ENCODE measurements at regions not wholly inside any gene's neighbourhood (a gene's known extent, or its start where the extent isn't known, plus 50 kb on each side); places are given as distances from the start of the nearest gene placed in this dataset.

DNA sequence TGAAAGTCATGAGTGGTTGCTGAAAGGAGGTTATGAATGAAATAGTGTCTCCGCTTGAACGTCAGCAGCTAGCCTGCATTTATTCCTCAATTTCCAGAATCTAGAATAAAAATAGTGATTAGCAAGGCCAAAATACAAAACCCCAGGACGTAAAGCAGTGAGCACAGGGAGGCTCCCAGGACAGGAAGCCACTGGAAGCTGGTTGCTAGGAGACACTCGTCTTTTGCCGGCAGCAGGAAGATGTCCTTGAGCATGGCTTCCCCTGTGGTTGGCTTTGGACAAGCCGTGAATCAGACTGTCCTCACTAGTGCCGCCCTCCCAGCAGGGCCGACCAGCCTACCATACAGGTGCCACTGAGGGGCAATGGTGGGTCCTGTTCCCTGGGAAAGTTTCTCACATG is 374.4 kb downstream of the MTX2 start:
- TF ChIP-seq, protein P1, sequence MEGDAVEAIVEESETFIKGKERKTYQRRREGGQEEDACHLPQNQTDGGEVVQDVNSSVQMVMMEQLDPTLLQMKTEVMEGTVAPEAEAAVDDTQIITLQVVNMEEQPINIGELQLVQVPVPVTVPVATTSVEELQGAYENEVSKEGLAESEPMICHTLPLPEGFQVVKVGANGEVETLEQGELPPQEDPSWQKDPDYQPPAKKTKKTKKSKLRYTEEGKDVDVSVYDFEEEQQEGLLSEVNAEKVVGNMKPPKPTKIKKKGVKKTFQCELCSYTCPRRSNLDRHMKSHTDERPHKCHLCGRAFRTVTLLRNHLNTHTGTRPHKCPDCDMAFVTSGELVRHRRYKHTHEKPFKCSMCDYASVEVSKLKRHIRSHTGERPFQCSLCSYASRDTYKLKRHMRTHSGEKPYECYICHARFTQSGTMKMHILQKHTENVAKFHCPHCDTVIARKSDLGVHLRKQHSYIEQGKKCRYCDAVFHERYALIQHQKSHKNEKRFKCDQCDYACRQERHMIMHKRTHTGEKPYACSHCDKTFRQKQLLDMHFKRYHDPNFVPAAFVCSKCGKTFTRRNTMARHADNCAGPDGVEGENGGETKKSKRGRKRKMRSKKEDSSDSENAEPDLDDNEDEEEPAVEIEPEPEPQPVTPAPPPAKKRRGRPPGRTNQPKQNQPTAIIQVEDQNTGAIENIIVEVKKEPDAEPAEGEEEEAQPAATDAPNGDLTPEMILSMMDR (IDR thresholded peaks at IDR 0.05) = no peak
- TF ChIP-seq POLR2AphosphoS5 (IDR thresholded peaks at IDR 0.05) (no peak), POLR2A (IDR thresholded peaks at IDR 0.05) (no peak)

All from stomach (tissue), 4 donors.